ENCODE measurements at regions not wholly inside any gene's neighbourhood (a gene's known extent, or its start where the extent isn't known, plus 50 kb on each side); places are given as distances from the start of the nearest gene placed in this dataset.
"Not testable (repeated sequence)": the region's sequence is repeated elsewhere in the genome, so short reads cannot be mapped to it uniquely, and the experiment has no call there.

DNA sequence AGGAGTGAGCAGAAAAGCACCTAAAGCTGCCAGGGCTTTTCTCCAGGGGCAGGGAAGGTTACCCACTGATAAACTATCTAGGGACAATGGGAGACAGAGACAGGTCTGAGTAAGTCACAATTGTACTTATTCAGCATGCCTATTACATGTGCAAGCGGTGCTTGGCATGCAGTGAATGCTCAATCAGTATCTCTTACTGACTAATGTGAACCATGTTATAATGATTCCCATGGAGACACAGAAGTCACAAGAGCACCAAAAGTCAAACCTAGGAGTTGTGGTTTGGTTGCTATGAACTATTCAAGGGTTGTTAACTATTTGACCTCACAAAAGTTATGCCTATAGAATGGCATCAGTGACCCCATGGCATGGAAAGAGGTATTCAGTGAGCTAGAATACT is 50.0 kb upstream of the RASGRP1 start:
- peak in 1 of 5 experiments; percentile 14 for DNase-seq

DNA sequence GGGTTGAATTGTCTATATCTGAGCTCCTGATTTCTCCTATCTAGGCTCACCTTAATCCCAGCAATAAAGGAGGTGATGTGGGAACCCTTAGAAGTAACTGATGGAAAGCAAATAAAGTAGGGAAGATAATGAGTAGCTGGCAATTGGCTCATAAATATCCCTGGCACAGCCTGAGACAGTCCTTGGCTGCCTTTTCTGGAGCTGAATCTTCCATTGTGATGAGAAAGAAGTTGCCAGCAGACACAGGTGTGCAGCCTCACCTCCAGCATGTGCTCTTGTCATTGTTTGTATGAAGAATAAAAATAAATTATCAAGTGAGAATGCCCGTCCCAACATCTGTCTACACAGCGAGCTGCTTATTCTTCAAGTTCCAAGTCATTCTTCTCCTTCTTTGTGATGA is 53.2 kb upstream of the RASGRP1 start:
- no peak for DNase-seq

- DNase-seq = no peak
Measured at GRCh38 chr15:38618242-38618955, 53.8 kb upstream of the RASGRP1 start.

GRCh38 chr15:38620098-38620497 is 55.5 kb upstream of the RASGRP1 start:
- DNase-seq = no peak

DNA sequence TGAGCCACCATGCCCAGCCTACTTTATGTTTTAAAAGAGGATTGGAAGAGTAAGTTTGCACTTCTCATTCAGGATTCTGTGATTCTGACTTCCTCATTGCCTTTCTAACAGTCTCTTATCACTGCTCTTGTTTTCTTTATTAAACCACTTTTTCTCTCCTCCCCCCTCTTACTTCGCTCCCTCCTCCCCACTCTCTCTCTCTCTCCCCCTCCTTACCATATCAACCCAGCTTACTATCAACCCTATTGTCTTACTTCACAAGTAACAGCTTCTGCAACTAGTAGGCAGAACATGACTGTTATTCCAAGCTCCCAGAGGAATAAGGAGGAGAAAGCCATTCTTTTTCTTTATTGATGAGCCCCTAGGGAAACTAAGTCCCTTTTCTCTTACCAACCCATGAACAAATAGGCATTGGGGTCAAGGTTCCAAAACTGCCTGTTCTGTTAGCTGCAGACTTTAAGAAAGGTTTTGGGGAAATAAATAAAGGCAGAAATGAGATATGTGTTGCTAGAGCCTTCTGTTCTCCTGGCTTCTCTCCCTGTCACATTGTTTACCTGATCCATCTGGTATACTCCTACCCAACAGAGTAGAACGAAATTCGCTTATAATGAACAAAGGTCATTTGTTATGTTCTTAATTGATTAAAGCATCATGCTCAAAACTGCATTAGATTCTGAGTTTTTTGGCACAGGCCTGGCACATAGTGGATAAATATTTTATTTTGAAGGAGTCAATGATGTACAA is 56.4 kb upstream of the RASGRP1 start:
- DNase-seq = peak in 1 of 5 experiments; percentile 22

- DNase-seq = no peak
Measured at GRCh38 chr15:38622304-38622703, 57.7 kb upstream of the RASGRP1 start.

GRCh38 chr15:38622908-38623307 is 58.3 kb upstream of the RASGRP1 start:
- DNase-seq = no peak

GRCh38 chr15:38623744-38624143 is 59.1 kb upstream of the RASGRP1 start:
- peak in 1 of 5 experiments; percentile 51 for DNase-seq

GRCh38 chr15:38624244-38625205 is 59.9 kb upstream of the RASGRP1 start:
- no peak for DNase-seq

- DNase-seq = no peak
Measured at GRCh38 chr15:38625886-38626285, 61.3 kb upstream of the RASGRP1 start.

- no peak for DNase-seq
Measured at GRCh38 chr15:38626443-38627050, 61.9 kb upstream of the RASGRP1 start.

DNA sequence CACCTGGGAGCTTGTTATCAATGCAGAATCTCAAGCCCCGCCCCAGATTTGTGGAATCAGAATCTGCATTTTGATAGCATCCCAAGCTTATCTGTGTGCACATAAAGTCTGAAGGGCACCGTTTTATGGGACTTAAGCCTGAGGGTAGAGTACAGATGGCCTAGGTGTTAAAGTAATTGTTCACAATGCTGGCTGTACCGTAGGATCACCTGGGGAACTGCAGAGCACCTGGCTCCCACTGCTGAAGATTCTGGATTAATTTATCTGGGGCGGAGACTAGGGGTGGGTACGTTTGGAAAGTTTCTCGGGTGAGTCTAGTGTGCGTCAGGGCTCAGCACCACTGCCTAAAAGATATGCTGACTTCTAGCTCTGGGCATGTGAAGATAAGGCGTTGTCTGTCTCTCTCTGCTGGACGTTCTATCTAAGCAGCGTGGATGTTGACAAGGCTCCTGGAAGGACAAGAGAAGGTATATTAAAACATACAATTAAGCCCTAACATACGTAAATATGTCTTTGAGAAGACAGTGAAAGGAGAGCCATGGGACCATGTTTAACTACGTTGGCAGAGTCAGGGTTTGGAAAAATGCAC is 63.2 kb upstream of the RASGRP1 start:
- no peak for DNase-seq

- peak in 1 of 5 experiments; percentile 35 for DNase-seq
Measured at GRCh38 chr15:38631119-38632075, 66.8 kb upstream of the RASGRP1 start.

GRCh38 chr15:38635170-38635569 is 70.6 kb upstream of the RASGRP1 start:
- no peak for DNase-seq

GRCh38 chr15:38636597-38636996 is 72.0 kb upstream of the RASGRP1 start:
- no peak for DNase-seq

GRCh38 chr15:38638126-38638525 is 73.5 kb upstream of the RASGRP1 start:
- DNase-seq = no peak

- DNase-seq = peak in 1 of 5 experiments; percentile 74
Measured at GRCh38 chr15:38638811-38639210, 74.2 kb upstream of the RASGRP1 start.

DNA sequence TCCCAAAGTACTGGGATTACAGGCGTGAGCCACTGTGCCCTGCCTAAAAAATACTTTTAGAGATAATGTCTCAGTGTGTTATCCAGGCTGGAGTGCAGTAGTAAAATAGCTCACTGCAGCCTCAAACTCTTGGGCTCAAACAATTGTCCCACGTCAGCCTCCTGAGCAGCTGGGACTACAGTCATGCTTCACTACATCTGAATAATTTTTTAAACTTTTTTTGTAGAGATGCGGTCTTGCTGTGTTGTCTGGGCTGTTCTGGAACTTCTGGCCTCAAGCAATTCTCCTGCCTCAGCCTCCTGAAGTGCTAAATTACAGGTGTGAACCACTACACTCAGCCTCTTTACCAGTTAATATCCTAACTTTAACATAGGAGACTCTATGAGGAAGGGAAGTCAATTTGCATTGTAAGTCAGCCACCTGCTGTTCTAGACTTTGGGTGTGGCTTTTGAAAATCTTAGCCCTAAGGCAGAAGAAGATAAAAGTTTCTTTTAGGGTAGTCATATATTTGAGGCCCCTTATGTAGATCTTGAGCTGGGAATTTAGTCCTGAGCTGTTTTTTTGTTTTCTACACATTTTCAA is 78.2 kb upstream of the RASGRP1 start:
- DNase-seq = no peak

GRCh38 chr15:38644353-38644752 is 79.7 kb upstream of the RASGRP1 start:
- not testable (repeated sequence) for DNase-seq

GRCh38 chr15:38646716-38647115 is 82.1 kb upstream of the RASGRP1 start:
- DNase-seq = no peak

DNA sequence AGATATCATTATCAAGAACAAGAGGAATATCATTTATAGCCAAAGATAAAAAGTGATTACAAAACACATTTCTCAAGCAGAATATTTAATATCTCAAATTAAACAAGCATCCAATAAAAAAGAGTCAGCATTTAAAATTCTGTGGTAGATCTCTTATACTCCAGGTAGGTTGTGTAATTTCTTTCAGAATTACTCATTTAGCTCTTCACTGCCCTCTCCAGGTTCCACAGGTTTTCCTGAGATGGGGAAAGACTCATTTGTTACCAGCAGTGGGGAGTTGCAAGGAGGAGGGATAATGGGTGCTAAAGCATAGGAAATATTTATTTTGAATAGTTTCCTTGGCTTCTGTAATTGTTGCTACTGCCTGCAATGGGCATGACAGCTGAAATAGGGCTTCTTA is 83.1 kb upstream of the RASGRP1 start:
- DNase-seq = no peak

All from T-helper 2 cell (primary cell).